ENCODE measurements at regions not wholly inside any gene's neighbourhood (a gene's known extent, or its start where the extent isn't known, plus 50 kb on each side); places are given as distances from the start of the nearest gene placed in this dataset.

GRCh38 chr3:150105886-150106612, 135.4 kb upstream of the PFN2 start:
- no peaks in the 10 kb centered on the region for H3K9me3 ChIP-seq (ENCODE audit: control insufficient read depth in 2 of 3, insufficient read depth in 1 of 3, low read length in 3 of 3)
- DNase-seq (no peak), FAIRE-seq (no peak)
- no peak for TF ChIP-seq CTCF (IDR thresholded peaks at IDR 0.05; ENCODE audit: borderline replicate concordance, extremely low read depth, insufficient read depth)
- H3K27me3 ChIP-seq (ENCODE audit: control insufficient read depth, insufficient read depth, low read length): no peaks in the 10 kb centered on the region
- H3K4me3 ChIP-seq (ENCODE audit: low read length in 3 of 3): no peak overlapping the region
- no peak overlapping the region for H3K27ac ChIP-seq (ENCODE audit: low read depth in 2 of 2, low read length in 2 of 2)
- H3K36me3 ChIP-seq (ENCODE audit: control insufficient read depth in 2 of 3, insufficient read depth in 3 of 3, low read length in 3 of 3): no peaks in the 10 kb centered on the region
- intact Hi-C loops (cut with DNase I): no loop called here
- H3K4me1 ChIP-seq (ENCODE audit: control insufficient read depth in 2 of 3, insufficient read depth in 2 of 3, low read depth in 1 of 3, low read length in 3 of 3): peaks cover 0 to 3% (median 0%) of the 10 kb centered on the region in 3 donors
- H3K9ac ChIP-seq (ENCODE audit: low read length in 3 of 3): no peak overlapping the region

- intact Hi-C loops (cut with DNase I): no loop called here
- Histone ChIP-seq H3K27me3 (ENCODE audit: control insufficient read depth, insufficient read depth, low read length) (no peaks in the 10 kb centered on the region), H3K4me1 (ENCODE audit: control insufficient read depth in 2 of 3, insufficient read depth in 2 of 3, low read depth in 1 of 3, low read length in 3 of 3) (peaks cover 0 to 3% (median 0%) of the 10 kb centered on the region in 3 donors), H3K9ac (ENCODE audit: low read length in 3 of 3) (no peak overlapping the region), H3K4me3 (ENCODE audit: low read length in 3 of 3) (no peak overlapping the region), H3K36me3 (ENCODE audit: control insufficient read depth in 2 of 3, insufficient read depth in 3 of 3, low read length in 3 of 3) (no peaks in the 10 kb centered on the region), H3K9me3 (ENCODE audit: control insufficient read depth in 2 of 3, insufficient read depth in 1 of 3, low read length in 3 of 3) (no peaks in the 10 kb centered on the region), H3K27ac (ENCODE audit: low read depth in 2 of 2, low read length in 2 of 2) (no peak overlapping the region)
- TF ChIP-seq CTCF (IDR thresholded peaks at IDR 0.05; ENCODE audit: borderline replicate concordance, extremely low read depth, insufficient read depth): no peak
- FAIRE-seq (no peak), DNase-seq (no peak)
These were observed 134.3 kb upstream of the PFN2 start for GRCh38 chr3:150105025-150105424.

GRCh38 chr3:150104564-150104963, 133.9 kb upstream of the PFN2 start:
- no peak overlapping the region for H3K9ac ChIP-seq (ENCODE audit: low read length in 3 of 3)
- H3K36me3 ChIP-seq (ENCODE audit: control insufficient read depth in 2 of 3, insufficient read depth in 3 of 3, low read length in 3 of 3): no peaks in the 10 kb centered on the region
- H3K4me1 ChIP-seq (ENCODE audit: control insufficient read depth in 2 of 3, insufficient read depth in 2 of 3, low read depth in 1 of 3, low read length in 3 of 3): peaks cover 0 to 3% (median 0%) of the 10 kb centered on the region in 3 donors
- TF ChIP-seq CTCF (IDR thresholded peaks at IDR 0.05; ENCODE audit: borderline replicate concordance, extremely low read depth, insufficient read depth): no peak
- FAIRE-seq: no peak
- intact Hi-C loops (cut with DNase I): no loop called here
- peak in 2 of 5 donors; percentile 34 to 35 for DNase-seq
- H3K9me3 ChIP-seq (ENCODE audit: control insufficient read depth in 2 of 3, insufficient read depth in 1 of 3, low read length in 3 of 3): no peaks in the 10 kb centered on the region
- H3K27ac ChIP-seq (ENCODE audit: low read depth in 2 of 2, low read length in 2 of 2): no peak overlapping the region
- H3K4me3 ChIP-seq (ENCODE audit: low read length in 3 of 3): no peak overlapping the region
- no peaks in the 10 kb centered on the region for H3K27me3 ChIP-seq (ENCODE audit: control insufficient read depth, insufficient read depth, low read length)

GRCh38 chr3:150101016-150101415, 130.3 kb upstream of the PFN2 start:
- Histone ChIP-seq H3K27ac (ENCODE audit: low read depth in 2 of 2, low read length in 2 of 2) (no peak overlapping the region), H3K27me3 (ENCODE audit: control insufficient read depth, insufficient read depth, low read length) (no peaks in the 10 kb centered on the region), H3K4me3 (ENCODE audit: low read length in 3 of 3) (no peak overlapping the region), H3K4me1 (ENCODE audit: control insufficient read depth in 2 of 3, insufficient read depth in 2 of 3, low read depth in 1 of 3, low read length in 3 of 3) (no peaks in the 10 kb centered on the region), H3K9me3 (ENCODE audit: control insufficient read depth in 2 of 3, insufficient read depth in 1 of 3, low read length in 3 of 3) (no peaks in the 10 kb centered on the region), H3K9ac (ENCODE audit: low read length in 3 of 3) (no peak overlapping the region), H3K36me3 (ENCODE audit: control insufficient read depth in 2 of 3, insufficient read depth in 3 of 3, low read length in 3 of 3) (no peaks in the 10 kb centered on the region)
- intact Hi-C loops (cut with DNase I): no loop called here
- no peak for TF ChIP-seq CTCF (IDR thresholded peaks at IDR 0.05; ENCODE audit: borderline replicate concordance, extremely low read depth, insufficient read depth)
- DNase-seq (no peak), FAIRE-seq (no peak)

Data from kidney (tissue), 13 donors.